H1 (cell line): ENCODE measurements at regions not wholly inside any gene's neighbourhood (a gene's known extent, or its start where the extent isn't known, plus 50 kb on each side); places are given as distances from the start of the nearest gene placed in this dataset.

Experiments used
- CTCF ChIA-PET: fragments of 300-600 bp; sonication (Branson Sonifier 250); formaldehyde crosslinking; loops from one replicate; lab custom pipeline; 2021; ENCODE audit not compliant: partially characterized antibody; lab: Charles Lee
- POLR2A ChIA-PET: fragments of 300-600 bp; sonication (Branson Sonifier 250); formaldehyde crosslinking; loops from one replicate; lab custom pipeline; 2021; ENCODE audit warnings: inconsistent platforms; ENCODE audit not compliant: partially characterized antibody; lab: Charles Lee
- DNase-seq, 2 experiments: peaks; one replicate each; pipeline versions ENCODE4 v3.0.0 to v3.0.0-alpha.2; 2010 to 2022; ENCODE audit warnings: low spot score in 2 of 2, low read depth in 1 of 2, mixed read lengths in 1 of 2
- FAIRE-seq: peaks from 2 replicates; lab custom pipeline; 2011; peaks lifted over from hg19 to GRCh38; lab: Jason Lieb, UNC
- H2AFZ ChIP-seq: 2 replicates; pipeline ENCODE4 v1.8.1; 2012; ENCODE audit warnings: low read length, inconsistent platforms
- H2AK5ac ChIP-seq: 2 replicates; pipeline ENCODE4 v1.6.1; 2013; ENCODE audit warnings: low read depth, low read length
- H2BK120ac ChIP-seq: replicated peaks from 2 replicates; pipeline ENCODE3; 2013; ENCODE audit warnings: low read depth, low read length, inconsistent platforms
- H2BK12ac ChIP-seq: 2 replicates; pipeline ENCODE4 v1.6.1; 2013; ENCODE audit warnings: low read depth, low read length
- H2BK15ac ChIP-seq: 2 replicates; pipeline ENCODE4 v1.6.1; 2013; ENCODE audit warnings: low read length
- H2BK20ac ChIP-seq: 2 replicates; pipeline ENCODE4 v1.6.1; 2013; ENCODE audit warnings: low read length
- H2BK5ac ChIP-seq: 2 replicates; pipeline ENCODE4 v1.6.1; 2013; ENCODE audit warnings: low read depth, low read length
- H3K14ac ChIP-seq: 2 replicates; pipeline ENCODE4 v1.6.1; 2013; ENCODE audit warnings: inconsistent platforms; ENCODE audit not compliant: insufficient read length
- H3K18ac ChIP-seq: 2 replicates; pipeline ENCODE4 v1.6.1; 2013; ENCODE audit warnings: low read length; ENCODE audit errors: extremely low read depth
- H3K23ac ChIP-seq: 2 replicates; pipeline ENCODE4 v1.6.1; 2013; ENCODE audit warnings: inconsistent platforms; ENCODE audit not compliant: insufficient read length
- H3K23me2 ChIP-seq: 2 replicates; pipeline ENCODE4 v1.6.1; 2013; ENCODE audit warnings: low read depth, low read length
- H3K27ac ChIP-seq: 2 replicates; pipeline ENCODE4 v1.6.1; 2011; ENCODE audit warnings: low read depth, low read length, inconsistent platforms
- H3K27me3 ChIP-seq, 4 experiments: replicated peaks in 1 of 4; 1 replicate in 1 of 4; 2 replicates in 3 of 4; pipeline versions ENCODE4 v1.6.1 to v1.8.1; 2011 to 2013; ENCODE audit warnings: low read length in 3 of 4, mild to moderate bottlenecking in 3 of 4, inconsistent platforms in 2 of 4, mixed read lengths in 2 of 4, moderate library complexity in 1 of 4; ENCODE audit not compliant: control insufficient read depth in 3 of 4, insufficient read depth in 3 of 4; ENCODE audit errors: extremely low read depth in 1 of 4
- H3K36me3 ChIP-seq, 4 experiments: 2 replicates each; pipeline versions ENCODE4 v1.6.1 to v1.8.1; 2011 to 2013; ENCODE audit warnings: mild to moderate bottlenecking in 4 of 4, low read length in 3 of 4, moderate library complexity in 2 of 4, control low read depth in 1 of 4, inconsistent platforms in 1 of 4; ENCODE audit not compliant: insufficient read depth in 4 of 4, control insufficient read depth in 2 of 4
- H3K4ac ChIP-seq: replicated peaks from 2 replicates; pipeline ENCODE3; 2013; ENCODE audit warnings: low read length, low read depth, mixed read lengths, inconsistent platforms; ENCODE audit not compliant: insufficient read length
- H3K4me1 ChIP-seq, 4 experiments: replicated peaks in 1 of 4; 1 replicate in 1 of 4; 2 replicates in 3 of 4; pipeline versions ENCODE4 v1.6.1 to v1.8.1; 2011 to 2013; ENCODE audit warnings: low read length in 3 of 4, inconsistent platforms in 2 of 4, mixed read lengths in 1 of 4; ENCODE audit not compliant: insufficient read depth in 4 of 4, control insufficient read depth in 3 of 4
- H3K4me2 ChIP-seq, 2 experiments: 2 replicates each; pipeline versions ENCODE4 v1.6.1 to v1.8.1; 2011 to 2013; ENCODE audit warnings: low read depth in 2 of 2, low read length in 2 of 2, control low read depth in 1 of 2, inconsistent platforms in 1 of 2, mild to moderate bottlenecking in 1 of 2; ENCODE audit not compliant: insufficient read depth in 1 of 2
- H3K4me3 ChIP-seq, 4 experiments: fragments of 200-600, 300-600 bp in 1 of 4; sonication (generic), shearing (Covaris generic), sonication (Bioruptor Twin) in 1 of 4; 2 replicates each; pipeline versions ENCODE4 v1.5.1 to v1.8.1; 2011 to 2016; ENCODE audit warnings: low read length in 4 of 4, low read depth in 3 of 4, control low read depth in 2 of 4, inconsistent platforms in 2 of 4, mild to moderate bottlenecking in 2 of 4, mixed read lengths in 1 of 4, moderate library complexity in 1 of 4; ENCODE audit not compliant: insufficient read depth in 2 of 4; ENCODE audit errors: extremely low read depth in 1 of 4
- H3K56ac ChIP-seq: replicated peaks from 2 replicates; pipeline ENCODE3; 2013; ENCODE audit warnings: low read depth, mild to moderate bottlenecking, mixed read lengths, low read length, inconsistent platforms; ENCODE audit not compliant: insufficient read length
- H3K79me1 ChIP-seq: 2 replicates; pipeline ENCODE4 v1.6.1; 2013; ENCODE audit warnings: low read depth, low read length, control low read depth
- H3K79me2 ChIP-seq, 2 experiments: 2 replicates each; pipeline versions ENCODE4 v1.6.1 to v1.8.1; 2012 to 2013; ENCODE audit warnings: low read length in 2 of 2, mild to moderate bottlenecking in 2 of 2, inconsistent platforms in 1 of 2; ENCODE audit not compliant: insufficient read depth in 2 of 2, control insufficient read depth in 1 of 2
- H3K9ac ChIP-seq, 4 experiments: replicated peaks in 1 of 4; 1 replicate in 1 of 4; 2 replicates in 3 of 4; pipeline versions ENCODE4 v1.6.1 to v1.8.1; 2011 to 2013; ENCODE audit warnings: low read depth in 3 of 4, low read length in 3 of 4, control low read depth in 2 of 4, mild to moderate bottlenecking in 2 of 4, moderate library complexity in 2 of 4, inconsistent platforms in 1 of 4; ENCODE audit errors: extremely low read depth in 1 of 4
- H3K9me3 ChIP-seq, 2 experiments: 2 replicates each; pipeline versions ENCODE4 v1.6.1 to v1.8.1; 2012 to 2013; ENCODE audit warnings: mild to moderate bottlenecking in 2 of 2, moderate library complexity in 2 of 2, control low read depth in 1 of 2, inconsistent platforms in 1 of 2, low read depth in 1 of 2, low read length in 1 of 2, mixed read lengths in 1 of 2; ENCODE audit not compliant: insufficient read depth in 2 of 2
- H4K20me1 ChIP-seq, 2 experiments: replicated peaks in 1 of 2; 2 replicates each; pipeline versions ENCODE3 to v1.8.1; 2011 to 2013; ENCODE audit warnings: inconsistent platforms in 2 of 2, low read length in 2 of 2, mild to moderate bottlenecking in 1 of 2; ENCODE audit not compliant: insufficient read depth in 2 of 2, control insufficient read depth in 1 of 2
- H4K5ac ChIP-seq: 2 replicates; pipeline ENCODE4 v1.6.1; 2013; ENCODE audit warnings: low read length, low read depth, mixed read lengths, inconsistent platforms; ENCODE audit not compliant: insufficient read length
- H4K8ac ChIP-seq: 2 replicates; pipeline ENCODE4 v1.8.0; 2013; ENCODE audit warnings: mild to moderate bottlenecking, moderate library complexity, low read length, inconsistent platforms; ENCODE audit not compliant: insufficient read depth; ENCODE audit errors: extremely low read depth
- H4K91ac ChIP-seq: replicated peaks from 2 replicates; pipeline ENCODE3; 2013; ENCODE audit warnings: low read length, mixed read lengths, inconsistent platforms; ENCODE audit not compliant: insufficient read length
- ATF2 ChIP-seq: IDR thresholded peaks from 2 replicates; pipeline ENCODE4 v1.6.1; 2012; ENCODE audit warnings: low read length, inconsistent platforms
- CBX5 ChIP-seq: fragments of 300-800, 300-1000 bp; sonication (generic); IDR thresholded peaks from 2 replicates; pipeline ENCODE4 v1.7.1; 2016; ENCODE audit warnings: antibody characterized with exemption, low read length, low read depth
- CBX8 ChIP-seq: fragments of 300-800, 300-1000 bp; sonication (generic); IDR thresholded peaks from 2 replicates; pipeline ENCODE4 v1.7.1; 2016; ENCODE audit warnings: low read depth, low read length, borderline replicate concordance
- HDAC6 ChIP-seq: IDR thresholded peaks from one replicate; pipeline ENCODE4 v1.7.1; 2012; ENCODE audit warnings: low read depth, mild to moderate bottlenecking, inconsistent platforms, low read length, moderate library complexity
- SRF ChIP-seq: IDR thresholded peaks from 2 replicates; pipeline ENCODE4 v1.6.1; 2011; ENCODE audit warnings: mild to moderate bottlenecking, low read depth, low read length, moderate library complexity
- WGBS, 2 experiments: shearing (Covaris generic) in 1 of 2; methylation state at CpG; one replicate each; pipeline versions ENCODE4 v1.1.6 to v1.1.7; 2013 to 2015; ENCODE audit warnings: low lambda C conversion rate in 2 of 2, mixed read lengths in 2 of 2, inconsistent platforms in 1 of 2, low coverage in 1 of 2, missing lambda C conversion rate in 1 of 2; ENCODE audit not compliant: insufficient replicate concordance in 2 of 2, insufficient coverage in 1 of 2, insufficient read length in 1 of 2; ENCODE audit errors: extremely low coverage in 1 of 2, missing lambda C conversion rate in 1 of 2; 5-methylcytosine and 5-hydroxymethylcytosine counted together

DNA sequence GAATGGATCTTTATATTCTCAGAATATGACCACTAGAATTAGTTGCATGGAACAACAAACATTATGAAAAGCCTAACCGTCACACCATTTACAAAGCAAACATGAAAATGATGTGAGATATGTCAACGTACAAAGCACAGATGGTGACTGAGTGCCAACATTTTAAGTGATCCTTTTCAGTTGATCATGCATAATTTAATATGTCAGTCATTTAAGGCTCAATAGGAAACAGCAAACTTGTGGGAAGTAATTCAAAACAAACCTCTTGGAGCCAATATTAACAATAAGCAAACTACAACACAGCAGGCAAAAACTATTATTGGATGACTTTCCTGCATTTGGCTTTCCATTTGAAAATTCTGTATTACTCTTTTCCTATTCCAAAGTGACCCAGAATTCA, 277.6 kb downstream of the SLITRK6 start:
- no peak overlapping the region for H2BK12ac ChIP-seq
- no peak overlapping the region for H3K27ac ChIP-seq
- H3K4me3 ChIP-seq = no peak overlapping the region
- no peak overlapping the region for H2AK5ac ChIP-seq
- H2BK20ac ChIP-seq = no peak overlapping the region
- WGBS, 2 experiments = 73% methylated on average over 2 of the region's 2 CpGs; no CpG with 5 or more reads in 1 of the 2 experiments
- POLR2A ChIA-PET = no interaction called here
- no peaks in the 10 kb centered on the region for H3K79me1 ChIP-seq
- CTCF ChIA-PET = no interaction called here
- no peak for DNase-seq
- no peaks in the 10 kb centered on the region for H3K9me3 ChIP-seq
- no peaks in the 10 kb centered on the region for H3K27me3 ChIP-seq
- no peak overlapping the region for H2BK5ac ChIP-seq
- no peak overlapping the region for H2AFZ ChIP-seq
- no peak overlapping the region for H2BK15ac ChIP-seq
- no peaks in the 10 kb centered on the region for H3K4me1 ChIP-seq
- H3K56ac ChIP-seq = no peak overlapping the region
- no peak overlapping the region for H4K5ac ChIP-seq
- H3K4me2 ChIP-seq = no peak overlapping the region
- H4K8ac ChIP-seq = no peak overlapping the region
- H2BK120ac ChIP-seq = no peak overlapping the region
- no peak overlapping the region for H4K91ac ChIP-seq
- no peaks in the 10 kb centered on the region for H3K23me2 ChIP-seq
- no peak overlapping the region for H3K23ac ChIP-seq
- no peak overlapping the region for H3K18ac ChIP-seq
- no peak for FAIRE-seq
- no peak overlapping the region for H3K9ac ChIP-seq
- H3K4ac ChIP-seq = no peak overlapping the region
- H4K20me1 ChIP-seq = no peaks in the 10 kb centered on the region
- H3K79me2 ChIP-seq = no peaks in the 10 kb centered on the region
- no peak overlapping the region for H3K14ac ChIP-seq
- no peaks in the 10 kb centered on the region for H3K36me3 ChIP-seq
- TF ChIP-seq CBX5 = no peak
- TF ChIP-seq ATF2 = no peak
- no peak for TF ChIP-seq CBX8
- TF ChIP-seq HDAC6 = no peak
- no peak for TF ChIP-seq SRF
